ENCODE measurements at regions not wholly inside any gene's neighbourhood (a gene's known extent, or its start where the extent isn't known, plus 50 kb on each side); places are given as distances from the start of the nearest gene placed in this dataset.

- Histone ChIP-seq H3K36me3 (ENCODE audit: control insufficient read depth, insufficient read depth, low read length) (no peaks in the 10 kb centered on the region), H3K4me1 (ENCODE audit: control insufficient read depth, insufficient read depth, low read length) (no peaks in the 10 kb centered on the region), H4K5ac (ENCODE audit: low read depth, low read length) (no peak overlapping the region), H3K9ac (ENCODE audit: low read depth, low read length) (no peak overlapping the region), H2BK20ac (ENCODE audit: low read depth, low read length) (no peak overlapping the region), H2BK5ac (ENCODE audit: low read depth, low read length, poor library complexity, severe bottlenecking) (no peak overlapping the region), H2AFZ (replicated peaks; ENCODE audit: low read length, poor library complexity) (no peak overlapping the region), H3K14ac (replicated peaks; ENCODE audit: low read depth, low read length) (no peak overlapping the region), H3K4me2 (ENCODE audit: low read depth, low read length) (no peak overlapping the region), H3K23ac (ENCODE audit: low read depth, low read length) (no peak overlapping the region), H3K79me1 (ENCODE audit: low read depth in 1 of 2, low read length in 2 of 2) (no peaks in the 10 kb centered on the region), H3K9me1 (ENCODE audit: insufficient read depth, low read length) (no peaks in the 10 kb centered on the region), H3K27me3 (ENCODE audit: control insufficient read depth, insufficient read depth, low read length) (no peaks in the 10 kb centered on the region), H2AK5ac (ENCODE audit: low read depth, low read length) (no peak overlapping the region), H2BK15ac (ENCODE audit: low read depth, low read length) (no peak overlapping the region), H4K20me1 (ENCODE audit: insufficient read depth, low read length) (no peaks in the 10 kb centered on the region), H3K9me3 (ENCODE audit: control insufficient read depth, insufficient read depth, low read length) (no peaks in the 10 kb centered on the region), H3K56ac (ENCODE audit: extremely low read depth, insufficient read depth, low read length) (no peak overlapping the region), H3K18ac (ENCODE audit: low read depth, low read length) (no peak overlapping the region), H4K91ac (ENCODE audit: insufficient read depth, low read depth, low read length) (no peak overlapping the region), H3K4ac (ENCODE audit: low read depth, low read length) (no peak overlapping the region), H2BK120ac (ENCODE audit: low read depth, low read length) (no peak overlapping the region), H4K8ac (ENCODE audit: low read depth in 2 of 2, low read length in 2 of 2) (no peak overlapping the region), H2AK9ac (replicated peaks; ENCODE audit: low read depth, low read length, poor library complexity) (no peak overlapping the region), H3K27ac (ENCODE audit: insufficient read depth, low read length) (no peak overlapping the region), H3K4me3 (ENCODE audit: insufficient read depth, low read depth, low read length) (no peak overlapping the region)
- dilution Hi-C loops (cut with HindIII; ENCODE audit: low sequenced_read_pairs, unreplicated experiment), result no loop called here
- 17% methylated on average over 2 of the region's 5 CpGs; no CpG with 5 or more reads in 1 of the 2 experiments for WGBS, 2 experiments (ENCODE audit: extremely low coverage in 2 of 2, insufficient read length in 1 of 2)
- no peak for TF ChIP-seq RFX5 (IDR thresholded peaks at IDR 0.05; ENCODE audit: low read depth, low read length)
- TF ChIP-seq NFE2L2 (IDR thresholded peaks at IDR 0.05; ENCODE audit: low read depth, low read length), result no peak
- TF ChIP-seq MAFK (IDR thresholded peaks at IDR 0.05; ENCODE audit: low read depth, low read length), result no peak
- TF ChIP-seq FOS (IDR thresholded peaks at IDR 0.05; ENCODE audit: low read depth, low read length), result no peak
- no peak for TF ChIP-seq RAD21 (IDR thresholded peaks at IDR 0.05; ENCODE audit: low read length)
- no peak for TF ChIP-seq RCOR1 (IDR thresholded peaks at IDR 0.05; ENCODE audit: insufficient replicate concordance, low read length)
- no peak for TF ChIP-seq USF2 (IDR thresholded peaks at IDR 0.05; ENCODE audit: low read depth, low read length)
- TF ChIP-seq MXI1 (IDR thresholded peaks at IDR 0.05; ENCODE audit: borderline replicate concordance, low read depth, low read length), result no peak
- no peak for TF ChIP-seq CHD1 (IDR thresholded peaks at IDR 0.05; ENCODE audit: low read depth, low read length)
- no peak for TF ChIP-seq CEBPB (IDR thresholded peaks at IDR 0.05; ENCODE audit: low read depth, low read length)
- no peak for TF ChIP-seq MAZ (IDR thresholded peaks at IDR 0.05; ENCODE audit: borderline replicate concordance, low read depth, low read length)
- no peak for TF ChIP-seq BHLHE40 (IDR thresholded peaks at IDR 0.05; ENCODE audit: low read depth, low read length)
- no peak for TF ChIP-seq SMC3 (IDR thresholded peaks at IDR 0.05; ENCODE audit: low read depth, low read length)
- TF ChIP-seq, protein P1, sequence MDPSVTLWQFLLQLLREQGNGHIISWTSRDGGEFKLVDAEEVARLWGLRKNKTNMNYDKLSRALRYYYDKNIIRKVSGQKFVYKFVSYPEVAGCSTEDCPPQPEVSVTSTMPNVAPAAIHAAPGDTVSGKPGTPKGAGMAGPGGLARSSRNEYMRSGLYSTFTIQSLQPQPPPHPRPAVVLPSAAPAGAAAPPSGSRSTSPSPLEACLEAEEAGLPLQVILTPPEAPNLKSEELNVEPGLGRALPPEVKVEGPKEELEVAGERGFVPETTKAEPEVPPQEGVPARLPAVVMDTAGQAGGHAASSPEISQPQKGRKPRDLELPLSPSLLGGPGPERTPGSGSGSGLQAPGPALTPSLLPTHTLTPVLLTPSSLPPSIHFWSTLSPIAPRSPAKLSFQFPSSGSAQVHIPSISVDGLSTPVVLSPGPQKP (IDR thresholded peaks at IDR 0.05; ENCODE audit: borderline replicate concordance, low read depth, low read length), result no peak
- ChIA-PET CTCF (no interaction called here), POLR2A (ENCODE audit: unreplicated experiment) (no interaction called here)
- in situ Hi-C loops (cut with MboI; ENCODE audit: low sequenced_read_pairs), result loop anchor here (25.0 kb wide), 1 partner anchor 883 kb away; the partner anchor contains the start of gene TAS2R40
- ATAC-seq (ENCODE audit: low read depth) (no peak), DNase-seq (no peak)
- BruUV-seq (replicated peaks), result no TSS peak
- intact Hi-C loops (cut with micrococcal nuclease), result no loop called here
Measured at GRCh38 chr7:142329062-142329790, 71.4 kb upstream of the PRSS58 start.
